LoVo (cell line): ENCODE measurements at regions not wholly inside any gene's neighbourhood (a gene's known extent, or its start where the extent isn't known, plus 50 kb on each side); places are given as distances from the start of the nearest gene placed in this dataset.
"Not testable (repeated sequence)": the region's sequence is repeated elsewhere in the genome, so short reads cannot be mapped to it uniquely, and the experiment has no call there.

ENCODE experiments used
- DNase-seq: peaks from one replicate; pipeline ENCODE4 v3.0.0-alpha.2; 2016; ENCODE audit warnings: low spot score

DNA sequence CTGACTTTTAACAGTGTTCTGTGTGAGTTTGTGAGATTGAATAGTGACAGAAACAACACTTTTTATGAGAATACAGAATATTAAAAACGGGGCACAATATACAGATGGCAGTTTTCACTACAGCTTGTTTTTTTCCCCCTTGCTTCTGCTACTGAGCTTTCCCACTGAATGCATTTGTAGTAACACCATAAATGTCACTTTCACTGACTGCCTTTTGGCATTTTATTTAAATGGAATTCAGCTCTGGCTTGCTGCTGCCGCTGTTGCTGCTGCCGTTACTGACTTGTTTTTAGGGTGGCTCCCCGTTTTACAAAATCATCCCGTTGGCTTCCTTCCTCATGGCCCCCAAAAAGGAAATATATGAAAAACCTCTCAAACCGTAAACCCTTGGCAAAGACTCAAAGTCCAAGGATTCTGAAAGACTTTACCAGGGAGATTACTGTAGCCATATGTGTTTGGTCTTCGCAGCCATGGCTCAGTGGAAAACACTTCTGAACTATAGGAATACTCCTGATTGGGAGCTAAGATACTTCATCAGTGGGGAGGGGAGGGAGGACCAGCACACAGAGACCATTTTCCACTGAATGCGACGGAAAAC, 151.0 kb downstream of the NUF2 start:
- DNase-seq = no peak

DNA sequence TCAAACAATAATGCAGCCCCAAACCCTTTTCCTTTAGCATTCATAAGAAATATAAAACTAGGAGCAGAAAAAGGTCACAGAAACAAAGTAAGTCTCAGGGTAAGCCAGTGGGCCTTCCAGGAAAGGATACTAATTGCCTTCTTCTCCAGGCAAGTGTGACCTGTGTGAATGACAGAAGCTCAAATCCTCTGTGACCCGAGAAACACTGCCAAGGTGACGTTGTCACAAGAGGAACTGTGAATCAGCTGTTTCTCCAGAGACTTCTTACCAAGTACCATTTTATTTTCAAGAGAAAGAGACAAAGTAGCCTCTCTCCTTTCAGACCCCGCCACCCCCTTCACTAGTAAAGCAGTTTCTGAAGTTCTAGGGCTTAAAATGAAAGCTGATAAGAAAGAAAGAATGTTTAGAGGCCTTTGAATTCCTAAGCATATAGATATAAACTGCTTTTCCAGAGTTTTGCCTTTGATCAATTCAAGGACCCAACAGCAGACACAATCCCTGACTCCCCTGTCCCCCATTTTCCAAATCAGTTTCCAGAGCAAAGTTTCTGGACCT, 155.6 kb downstream of the NUF2 start:
- DNase-seq = no peak

- DNase-seq = not testable (repeated sequence)
Measured at GRCh38 chr1:163498391-163499330, 176.9 kb downstream of the NUF2 start.

- DNase-seq = no peak
Measured at GRCh38 chr1:163504331-163504978, 182.7 kb downstream of the NUF2 start.

- DNase-seq = no peak
Measured at GRCh38 chr1:163509114-163509513, 187.4 kb downstream of the NUF2 start.

DNA sequence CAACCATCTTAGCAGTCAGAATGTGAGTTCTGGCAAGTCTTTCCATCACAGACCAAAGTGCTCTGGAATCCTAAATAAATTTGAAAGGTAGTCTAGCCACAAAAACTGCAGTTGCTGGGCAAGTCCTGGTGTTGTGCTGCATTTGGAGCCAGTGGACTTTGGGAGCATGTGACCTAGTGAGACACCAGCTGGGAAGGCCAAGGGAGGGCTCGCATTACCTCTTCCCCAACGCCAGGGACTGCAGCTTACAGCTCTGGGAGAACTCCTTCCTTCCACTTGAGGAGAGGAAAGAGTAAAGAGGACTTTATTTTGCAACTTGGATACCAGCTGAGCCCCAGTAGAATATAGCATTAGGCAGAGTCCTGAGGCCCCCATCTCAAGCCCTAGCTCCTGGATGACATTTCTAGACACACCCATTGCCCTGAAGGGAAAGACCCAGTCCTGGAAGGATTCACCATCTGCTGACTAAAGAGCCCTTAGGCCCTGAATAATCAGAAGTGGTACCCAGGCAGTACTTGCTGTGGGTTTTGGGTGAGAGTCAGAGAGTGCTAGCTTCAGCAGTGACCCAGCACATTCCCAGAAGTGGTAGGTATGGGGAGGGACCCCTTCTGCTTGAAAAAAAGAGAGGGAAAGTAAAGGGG, 190.7 kb downstream of the NUF2 start:
- no peak for DNase-seq

- DNase-seq = no peak
Measured at GRCh38 chr1:163523375-163524029, 201.7 kb downstream of the NUF2 start.

DNA sequence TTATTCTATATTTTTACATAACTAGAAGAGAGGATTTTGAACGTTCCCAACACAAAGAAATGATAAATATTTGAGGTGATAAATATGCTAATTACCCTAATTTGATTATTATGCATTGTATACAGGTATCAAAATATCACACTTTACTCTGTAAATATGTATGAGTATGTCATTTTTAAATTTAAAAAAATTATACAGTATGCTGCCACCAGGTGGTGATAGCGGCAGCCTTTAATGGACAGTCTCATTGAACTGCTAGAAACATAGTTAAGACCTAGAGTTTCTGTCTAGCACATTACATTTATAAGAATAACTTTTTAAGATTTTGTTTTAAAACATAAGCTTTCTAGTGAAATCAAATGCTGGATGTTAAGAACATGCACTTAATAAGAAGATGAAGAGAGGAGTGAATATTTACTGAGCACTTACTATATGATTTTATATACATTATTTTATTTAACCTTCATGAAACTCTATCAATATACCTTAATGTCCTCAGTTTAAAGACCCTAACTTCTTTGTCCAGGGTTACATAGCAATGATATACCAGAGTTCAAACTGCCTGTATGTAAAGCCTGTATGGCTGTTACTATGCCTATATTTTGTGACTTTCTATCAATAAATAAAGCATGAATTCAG, 207.1 kb downstream of the NUF2 start:
- DNase-seq = peak; percentile 5

DNA sequence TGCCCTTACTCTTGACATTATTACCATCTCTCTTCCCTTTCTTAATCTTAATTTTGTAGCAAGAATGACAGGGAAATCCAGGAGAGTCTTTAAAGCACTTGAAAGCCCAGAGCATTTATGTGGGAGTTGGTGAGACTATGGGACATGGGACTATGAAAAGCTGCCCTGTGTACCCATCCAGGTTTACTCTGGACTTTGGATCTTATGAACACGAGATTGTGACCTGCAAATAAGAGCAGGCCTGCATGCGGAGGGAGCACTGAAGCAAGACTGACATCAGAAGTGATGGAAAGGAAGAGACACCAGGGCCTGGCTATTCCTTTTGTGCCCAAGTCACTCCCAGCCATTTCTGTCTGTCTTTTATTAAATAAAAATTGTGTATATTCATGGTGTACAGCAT, 209.6 kb downstream of the NUF2 start:
- no peak for DNase-seq

DNA sequence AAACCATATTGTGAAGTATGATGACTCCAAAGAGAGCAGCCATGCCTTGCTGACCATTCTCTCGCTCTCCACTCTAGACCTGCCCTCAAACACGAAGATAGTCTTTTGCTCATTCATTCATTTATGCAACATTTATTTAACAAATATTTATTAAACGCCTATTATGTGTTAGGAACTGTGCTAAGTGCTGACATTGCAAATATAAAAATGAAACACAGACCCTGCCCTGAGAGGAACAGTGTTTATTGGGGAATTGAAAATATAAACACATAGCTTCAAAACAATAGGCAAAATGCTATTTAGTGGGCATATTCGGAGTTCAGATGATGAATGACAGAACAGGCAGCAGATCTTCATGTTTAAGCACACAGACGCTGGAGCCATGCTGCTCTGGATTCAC, 213.6 kb downstream of the NUF2 start:
- no peak for DNase-seq

DNA sequence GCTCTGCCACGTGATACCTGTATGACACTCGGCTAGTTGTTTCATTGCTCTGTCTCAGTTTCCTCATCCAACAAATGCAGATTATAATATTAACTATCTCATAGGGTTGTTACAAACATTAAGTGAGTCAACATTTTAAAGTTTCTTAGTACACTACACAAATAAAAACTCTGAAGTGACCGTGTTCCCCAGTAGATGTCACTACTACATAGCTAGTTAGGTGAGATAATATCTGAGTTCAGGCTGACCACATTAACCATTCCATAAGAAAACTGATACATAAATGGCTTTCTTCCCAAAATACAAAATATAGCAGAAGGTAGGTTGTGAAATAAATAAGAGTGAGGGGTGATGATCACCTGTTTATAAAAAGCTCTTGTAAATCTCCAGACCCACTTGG, 214.1 kb downstream of the NUF2 start:
- peak; percentile 9 for DNase-seq

- DNase-seq = no peak
Measured at GRCh38 chr1:163537809-163538208, 216.1 kb downstream of the NUF2 start.

GRCh38 chr1:163538667-163539066, 216.9 kb downstream of the NUF2 start:
- no peak for DNase-seq

DNA sequence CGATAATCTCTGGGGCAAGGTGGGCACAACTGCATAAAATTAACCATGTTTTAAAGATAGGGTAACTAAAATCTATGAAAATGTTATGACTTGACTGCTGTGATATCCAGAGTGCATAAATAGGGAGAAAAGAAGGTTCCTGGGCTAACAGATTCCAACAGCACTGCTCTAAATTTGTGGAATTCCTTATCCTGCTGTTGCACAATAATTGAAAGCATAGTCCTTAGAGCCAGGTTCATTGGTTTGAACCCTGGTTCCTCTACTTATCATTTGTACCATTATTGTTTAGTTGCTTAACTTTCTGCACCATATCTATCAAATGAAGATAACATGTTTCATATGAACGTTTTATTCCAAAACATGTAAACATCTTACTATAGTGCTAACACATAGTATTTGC, 219.0 kb downstream of the NUF2 start:
- DNase-seq = no peak

DNA sequence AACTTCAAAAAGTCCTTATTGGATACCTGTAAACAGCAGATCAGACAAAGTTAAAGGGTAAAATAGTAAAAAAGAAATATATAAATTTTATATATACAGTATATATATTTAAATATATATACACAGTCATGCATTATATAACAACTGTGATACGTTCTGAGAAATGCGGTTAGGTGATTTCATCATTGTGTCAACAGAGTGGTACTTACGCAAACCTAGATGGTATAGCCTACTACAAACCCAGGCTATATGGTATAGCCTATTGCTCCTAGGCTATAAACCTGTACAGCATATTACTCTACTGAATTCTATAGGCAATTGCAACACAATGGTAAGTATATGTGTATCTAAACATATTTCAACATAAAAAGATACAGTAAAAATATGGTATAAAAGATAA, 222.7 kb downstream of the NUF2 start:
- DNase-seq = no peak

DNA sequence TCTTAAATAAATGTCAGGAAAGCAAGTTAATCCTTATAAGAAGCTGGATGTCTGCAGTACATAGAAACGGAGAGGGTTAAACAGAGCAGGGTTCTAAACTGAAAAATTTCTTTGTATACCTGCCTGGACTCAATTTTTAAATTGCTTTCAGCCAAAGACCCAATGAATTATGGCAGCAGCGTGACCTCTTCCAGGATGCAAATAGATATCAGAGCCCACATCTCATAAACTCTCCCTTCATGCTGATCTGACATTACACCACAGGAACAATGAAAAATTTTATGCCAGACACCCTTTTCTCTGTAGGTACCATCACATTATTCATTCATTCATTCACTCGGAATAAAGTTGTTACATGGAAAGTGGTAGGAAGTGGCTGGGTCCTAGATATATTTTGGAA, 236.4 kb downstream of the NUF2 start:
- DNase-seq = no peak

- no peak for DNase-seq
Measured at GRCh38 chr1:163561580-163562295, 240.0 kb downstream of the NUF2 start.

- DNase-seq = no peak
Measured at GRCh38 chr1:163562355-163562754, 240.6 kb downstream of the NUF2 start.

DNA sequence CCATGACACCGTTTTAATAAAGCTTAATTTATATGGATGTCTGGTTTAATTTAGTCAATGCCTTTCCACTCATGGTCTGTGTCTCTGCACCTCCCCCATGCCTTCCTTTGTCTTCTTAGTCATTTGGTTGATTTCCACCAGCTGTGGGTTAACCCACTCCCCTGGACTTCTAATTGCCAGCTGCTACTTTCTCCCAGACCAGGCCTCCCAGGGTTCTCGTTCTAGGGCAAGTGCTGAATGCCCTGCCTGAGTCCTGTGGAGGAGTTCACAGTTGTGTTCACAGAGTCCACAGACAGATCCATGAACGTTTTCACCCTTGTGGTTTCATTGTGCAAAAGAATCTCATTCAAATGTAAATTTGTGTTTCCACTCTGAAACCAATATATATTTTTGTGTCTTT, 243.4 kb downstream of the NUF2 start:
- no peak for DNase-seq

GRCh38 chr1:163570071-163570470, 248.3 kb downstream of the NUF2 start:
- DNase-seq = no peak

DNA sequence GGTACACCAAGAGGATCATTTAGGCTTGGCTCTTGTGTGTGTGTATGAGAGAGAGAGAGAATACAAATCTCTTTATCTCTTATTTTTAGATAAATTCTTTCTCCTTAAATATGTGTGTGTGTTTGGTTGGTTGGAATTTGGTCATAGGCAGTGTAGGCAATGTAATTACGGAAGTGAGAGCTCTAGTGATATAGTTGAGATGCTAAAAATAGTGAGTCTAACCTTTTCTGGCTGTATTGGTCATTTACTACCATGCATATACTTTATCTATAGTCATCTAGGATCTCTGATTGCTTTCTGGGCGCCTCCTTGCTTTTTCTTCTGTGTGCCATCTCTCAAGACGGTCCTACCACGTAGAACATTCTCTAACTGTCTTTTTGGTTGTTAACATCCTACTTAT, 250.2 kb downstream of the NUF2 start:
- DNase-seq = no peak
